Tibial nerve (tissue), 3 donors: ENCODE measurements at regions not wholly inside any gene's neighbourhood (a gene's known extent, or its start where the extent isn't known, plus 50 kb on each side); places are given as distances from the start of the nearest gene placed in this dataset.

Experiments
- POLR2A ChIP-seq, 2 donors: fragments of 450-650 bp; IDR thresholded peaks; one replicate each; pipeline ENCODE4 v1.6.1; 2017; ENCODE audit warnings: antibody characterized with exemption in 2 of 2, mild to moderate bottlenecking in 2 of 2, moderate library complexity in 2 of 2
- TF ChIP-seq, protein P1 (sequence below), 5 experiments: fragments of 200-600 bp in 3 of 5; fragments of 450-650 bp in 2 of 5; sonication (generic) in 3 of 5; IDR thresholded peaks; one replicate each; pipeline ENCODE4 v1.5.1; 2016 to 2019; ENCODE audit warnings: antibody characterized with exemption in 5 of 5, mild to moderate bottlenecking in 3 of 5, moderate library complexity in 2 of 5

DNA sequence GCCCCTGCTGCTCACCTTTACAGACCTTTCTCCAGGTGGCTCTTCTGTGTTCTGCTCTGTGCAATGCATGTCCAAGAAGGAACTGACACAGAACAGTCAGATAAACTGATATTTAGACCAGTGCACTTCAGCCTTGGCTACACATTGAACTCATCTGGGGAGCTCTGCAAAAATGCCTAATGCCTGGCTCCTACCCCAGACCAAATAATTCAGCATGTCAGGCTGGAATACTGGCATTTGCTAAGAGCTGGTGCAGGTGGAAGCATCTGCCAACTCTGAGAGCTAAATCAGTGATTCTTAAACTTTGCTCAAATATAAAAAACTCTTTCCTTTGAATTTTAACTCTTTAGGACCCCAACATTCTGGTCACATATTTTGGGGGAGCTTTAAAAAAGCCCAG is 118.2 kb upstream of the TSC22D1 start:
- TF ChIP-seq, protein P1, sequence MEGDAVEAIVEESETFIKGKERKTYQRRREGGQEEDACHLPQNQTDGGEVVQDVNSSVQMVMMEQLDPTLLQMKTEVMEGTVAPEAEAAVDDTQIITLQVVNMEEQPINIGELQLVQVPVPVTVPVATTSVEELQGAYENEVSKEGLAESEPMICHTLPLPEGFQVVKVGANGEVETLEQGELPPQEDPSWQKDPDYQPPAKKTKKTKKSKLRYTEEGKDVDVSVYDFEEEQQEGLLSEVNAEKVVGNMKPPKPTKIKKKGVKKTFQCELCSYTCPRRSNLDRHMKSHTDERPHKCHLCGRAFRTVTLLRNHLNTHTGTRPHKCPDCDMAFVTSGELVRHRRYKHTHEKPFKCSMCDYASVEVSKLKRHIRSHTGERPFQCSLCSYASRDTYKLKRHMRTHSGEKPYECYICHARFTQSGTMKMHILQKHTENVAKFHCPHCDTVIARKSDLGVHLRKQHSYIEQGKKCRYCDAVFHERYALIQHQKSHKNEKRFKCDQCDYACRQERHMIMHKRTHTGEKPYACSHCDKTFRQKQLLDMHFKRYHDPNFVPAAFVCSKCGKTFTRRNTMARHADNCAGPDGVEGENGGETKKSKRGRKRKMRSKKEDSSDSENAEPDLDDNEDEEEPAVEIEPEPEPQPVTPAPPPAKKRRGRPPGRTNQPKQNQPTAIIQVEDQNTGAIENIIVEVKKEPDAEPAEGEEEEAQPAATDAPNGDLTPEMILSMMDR (IDR thresholded peaks at IDR 0.05): no peak
- TF ChIP-seq POLR2A (IDR thresholded peaks at IDR 0.05): no peak
